B cell (primary cell): ENCODE measurements at regions not wholly inside any gene's neighbourhood (a gene's known extent, or its start where the extent isn't known, plus 50 kb on each side); places are given as distances from the start of the nearest gene placed in this dataset.

ENCODE experiments used
- CTCF ChIP-seq: fragments of 200-600 bp; IDR thresholded peaks from one replicate; pipeline ENCODE4 v1.8.0; 2022; ENCODE audit warnings: antibody characterized with exemption, mild to moderate bottlenecking
- EZH2 ChIP-seq: IDR thresholded peaks from 2 replicates; pipeline ENCODE4 v1.6.1; 2012; ENCODE audit warnings: borderline replicate concordance, low read depth, mild to moderate bottlenecking, moderate library complexity, low read length; ENCODE audit not compliant: insufficient read depth, poor library complexity, severe bottlenecking

DNA sequence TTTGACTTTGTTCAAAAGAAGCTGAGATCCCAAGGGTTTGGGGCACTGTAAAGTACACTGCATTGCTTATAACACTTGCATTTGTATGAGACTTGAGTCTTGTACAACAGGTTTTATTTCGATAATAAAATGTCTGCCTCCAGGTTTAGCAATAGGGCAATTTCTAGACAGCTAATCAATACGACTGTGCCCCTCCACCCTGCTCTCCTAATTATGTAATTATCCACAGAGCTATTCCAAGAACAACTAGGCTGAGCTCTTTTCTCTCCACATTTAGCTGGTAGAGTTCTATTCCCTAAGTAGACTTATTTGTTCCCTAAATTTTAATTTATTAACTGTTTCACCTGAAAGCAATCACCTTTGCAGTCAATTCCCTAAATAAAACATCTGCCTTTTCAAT is 52.9 kb upstream of the LINC00305 start:
- TF ChIP-seq CTCF (no peak), EZH2 (no peak)
